ENCODE measurements at regions not wholly inside any gene's neighbourhood (a gene's known extent, or its start where the extent isn't known, plus 50 kb on each side); places are given as distances from the start of the nearest gene placed in this dataset.

- TF ChIP-seq CTCF (IDR thresholded peaks at IDR 0.05; ENCODE audit: poor library complexity) = no peak
- no peak for TF ChIP-seq EZH2phosphoT487 (IDR thresholded peaks at IDR 0.05; ENCODE audit: low read depth, severe bottlenecking, unreplicated experiment)
- TF ChIP-seq EZH2 (IDR thresholded peaks at IDR 0.05; ENCODE audit: borderline replicate concordance) = no peak
These were observed 283.9 kb downstream of the GADD45G start for GRCh38 chr9:89888677-89889076.

Data from hepatocyte (in vitro differentiated cells).